ENCODE measurements at regions not wholly inside any gene's neighbourhood (a gene's known extent, or its start where the extent isn't known, plus 50 kb on each side); places are given as distances from the start of the nearest gene placed in this dataset.

GRCh38 chr4:181760560-181760959 is 482.6 kb upstream of the TENM3 start:
- TF ChIP-seq CTCF (IDR thresholded peaks at IDR 0.05), result no peak
- no peak for TF ChIP-seq POLR2A (IDR thresholded peaks at IDR 0.05)
